Liver (tissue), 8 donors: ENCODE measurements at regions not wholly inside any gene's neighbourhood (a gene's known extent, or its start where the extent isn't known, plus 50 kb on each side); places are given as distances from the start of the nearest gene placed in this dataset.
A peak's percentile ranks its signal among the peaks of the same experiment; 100 is the strongest.

Experiments used
- DNase-seq: peaks from one replicate; pipeline ENCODE4 v3.0.0-alpha.2; 2017; ENCODE audit warnings: low spot score
- H3K27ac ChIP-seq, 2 donors: one replicate each; pipeline ENCODE4 v1.7.0; 2013; ENCODE audit warnings: inconsistent platforms in 2 of 2, low read length in 2 of 2, control low read depth in 1 of 2, low read depth in 1 of 2, mild to moderate bottlenecking in 1 of 2
- H3K27me3 ChIP-seq, 4 donors: one replicate each; pipeline versions ENCODE4 v1.6.1 to v1.7.0; 2013; ENCODE audit warnings: low read length in 3 of 4, inconsistent platforms in 1 of 4, mild to moderate bottlenecking in 1 of 4, moderate library complexity in 1 of 4; ENCODE audit not compliant: control insufficient read depth in 4 of 4, insufficient read depth in 4 of 4
- H3K36me3 ChIP-seq, 4 donors: one replicate each; pipeline versions ENCODE4 v1.6.1 to v1.7.0; 2013; ENCODE audit warnings: low read length in 3 of 4, mild to moderate bottlenecking in 3 of 4, low read depth in 1 of 4, moderate library complexity in 1 of 4; ENCODE audit not compliant: control insufficient read depth in 4 of 4, insufficient read depth in 3 of 4
- H3K4me1 ChIP-seq, 4 donors: one replicate each; pipeline versions ENCODE4 v1.6.1 to v1.7.0; 2013; ENCODE audit warnings: low read length in 3 of 4, mild to moderate bottlenecking in 3 of 4, moderate library complexity in 1 of 4; ENCODE audit not compliant: control insufficient read depth in 4 of 4, insufficient read depth in 4 of 4
- H3K4me3 ChIP-seq, 3 donors: one replicate each; pipeline versions ENCODE4 v1.6.1 to v1.7.0; 2013; ENCODE audit warnings: low read length in 3 of 3, control low read depth in 1 of 3, low read depth in 1 of 3, mild to moderate bottlenecking in 1 of 3
- H3K9ac ChIP-seq, 2 donors: one replicate each; pipeline ENCODE4 v1.7.0; 2013; ENCODE audit warnings: low read length in 2 of 2, mild to moderate bottlenecking in 2 of 2, moderate library complexity in 2 of 2, control low read depth in 1 of 2, low read depth in 1 of 2
- H3K9me3 ChIP-seq, 4 donors: one replicate each; pipeline versions ENCODE4 v1.6.1 to v1.7.0; 2013; ENCODE audit warnings: low read length in 3 of 4; ENCODE audit not compliant: control insufficient read depth in 4 of 4
- ATF3 ChIP-seq: IDR thresholded peaks from 2 replicates; pipeline ENCODE4 v1.6.1; 2016; ENCODE audit warnings: antibody characterized with exemption
- FOXA1 ChIP-seq: IDR thresholded peaks from 2 replicates; pipeline ENCODE4 v1.6.1; 2016; ENCODE audit warnings: antibody characterized with exemption
- HNF4A ChIP-seq, 2 donors: conservative IDR thresholded peaks; 2 replicates each; pipeline ENCODE4 v1.6.1; 2016; ENCODE audit warnings: antibody characterized with exemption in 2 of 2, mild to moderate bottlenecking in 2 of 2
- HNF4G ChIP-seq: IDR thresholded peaks from 2 replicates; pipeline ENCODE4 v1.6.1; 2016; ENCODE audit warnings: antibody characterized with exemption
- NR2F2 ChIP-seq: IDR thresholded peaks from 2 replicates; pipeline ENCODE4 v1.6.1; 2016; ENCODE audit warnings: antibody characterized with exemption
- RAD21 ChIP-seq, 2 donors: IDR thresholded peaks; 2 replicates each; pipeline ENCODE4 v1.6.1; 2016; ENCODE audit warnings: antibody characterized with exemption in 2 of 2, mild to moderate bottlenecking in 2 of 2
- REST ChIP-seq: IDR thresholded peaks from 2 replicates; pipeline ENCODE4 v1.6.1; 2016; ENCODE audit warnings: antibody characterized with exemption, mild to moderate bottlenecking
- RXRA ChIP-seq, 2 donors: IDR thresholded peaks; 2 replicates each; pipeline ENCODE4 v1.6.1; 2017 to 2018; ENCODE audit warnings: antibody characterized with exemption in 2 of 2, mild to moderate bottlenecking in 1 of 2
- SP1 ChIP-seq: IDR thresholded peaks from 2 replicates; pipeline ENCODE4 v1.6.1; 2018; ENCODE audit warnings: antibody characterized with exemption, mild to moderate bottlenecking
- TAF1 ChIP-seq: conservative IDR thresholded peaks from 2 replicates; pipeline ENCODE4 v1.6.1; 2016; ENCODE audit warnings: antibody characterized with exemption, mild to moderate bottlenecking
- YY1 ChIP-seq: IDR thresholded peaks from 2 replicates; pipeline ENCODE4 v1.6.1; 2016; ENCODE audit warnings: antibody characterized with exemption, mild to moderate bottlenecking
- ZBTB33 ChIP-seq: IDR thresholded peaks from 2 replicates; pipeline ENCODE4 v1.6.1; 2016; ENCODE audit warnings: antibody characterized with exemption
- WGBS: extraction: QIAGEN DNeasy Blood & Tissue Kit; methylation state at CpG from one replicate; pipeline ENCODE4 v1.1.7; 2013; 5-methylcytosine and 5-hydroxymethylcytosine counted together
- TF ChIP-seq, protein P1 (sequence below): fragments of 150-350 bp; IDR thresholded peaks from 2 replicates; pipeline ENCODE4 v1.5.1; 2017; ENCODE audit warnings: improper control_type of control experiment, low read depth, low read length; ENCODE audit not compliant: missing input control
- TF ChIP-seq, protein P2 (sequence below): IDR thresholded peaks from 2 replicates; pipeline ENCODE4 v1.6.1; 2016; ENCODE audit warnings: antibody characterized with exemption
- donor health status: healthy.
- donor health status: healthy.
- donor health status: healthy.
- donor health status: healthy.
- donor health status: healthy.

- H3K4me3 ChIP-seq, result no peak overlapping the region
Measured at GRCh38 chr7:128165927-128166420, 75.1 kb upstream of the LEP start.

DNA sequence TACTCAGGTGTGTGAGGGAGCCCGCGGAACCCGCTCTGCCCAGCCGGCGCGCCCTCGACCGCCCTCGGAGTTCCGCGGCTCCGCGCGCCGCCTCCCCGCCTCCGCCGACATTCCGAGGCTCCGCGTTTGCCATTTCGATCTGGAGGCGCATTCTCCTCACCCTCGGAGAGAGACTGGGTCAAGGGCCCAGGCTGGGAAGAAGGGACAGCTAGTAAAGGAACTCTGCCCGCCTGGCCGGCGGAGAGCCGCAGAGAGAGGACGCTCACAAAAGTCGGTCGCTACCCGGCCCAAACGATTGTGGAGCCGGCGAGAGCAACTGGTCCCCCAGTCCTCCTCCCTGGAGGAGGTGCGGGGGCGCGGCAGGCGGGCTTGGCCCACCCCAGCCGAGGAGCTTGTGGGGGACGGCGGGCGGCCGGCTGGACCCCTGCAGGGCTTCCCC is 74.5 kb upstream of the LEP start:
- Histone ChIP-seq H3K27me3 (peaks cover 8 to 18% (median 10%) of the 10 kb centered on the region in 4 donors), H3K4me1 (peaks cover 13 to 22% (median 17%) of the 10 kb centered on the region in 4 donors), H3K9ac (no peak overlapping the region), H3K4me3 (peak overlapping the region; percentile 5 to 47 (median 45)), H3K27ac (no peak overlapping the region), H3K36me3 (no peaks in the 10 kb centered on the region), H3K9me3 (no peaks in the 10 kb centered on the region)
- TF ChIP-seq NR2F2, result no peak
- no peak for TF ChIP-seq RAD21 (IDR thresholded peaks at IDR 0.05)
- TF ChIP-seq ZBTB33, result no peak
- TF ChIP-seq SP1, result no peak
- no peak for TF ChIP-seq REST
- no peak for TF ChIP-seq YY1
- TF ChIP-seq ATF3, result no peak
- no peak for TF ChIP-seq HNF4A (conservative IDR thresholded peaks at IDR 0.05)
- TF ChIP-seq, protein P1, sequence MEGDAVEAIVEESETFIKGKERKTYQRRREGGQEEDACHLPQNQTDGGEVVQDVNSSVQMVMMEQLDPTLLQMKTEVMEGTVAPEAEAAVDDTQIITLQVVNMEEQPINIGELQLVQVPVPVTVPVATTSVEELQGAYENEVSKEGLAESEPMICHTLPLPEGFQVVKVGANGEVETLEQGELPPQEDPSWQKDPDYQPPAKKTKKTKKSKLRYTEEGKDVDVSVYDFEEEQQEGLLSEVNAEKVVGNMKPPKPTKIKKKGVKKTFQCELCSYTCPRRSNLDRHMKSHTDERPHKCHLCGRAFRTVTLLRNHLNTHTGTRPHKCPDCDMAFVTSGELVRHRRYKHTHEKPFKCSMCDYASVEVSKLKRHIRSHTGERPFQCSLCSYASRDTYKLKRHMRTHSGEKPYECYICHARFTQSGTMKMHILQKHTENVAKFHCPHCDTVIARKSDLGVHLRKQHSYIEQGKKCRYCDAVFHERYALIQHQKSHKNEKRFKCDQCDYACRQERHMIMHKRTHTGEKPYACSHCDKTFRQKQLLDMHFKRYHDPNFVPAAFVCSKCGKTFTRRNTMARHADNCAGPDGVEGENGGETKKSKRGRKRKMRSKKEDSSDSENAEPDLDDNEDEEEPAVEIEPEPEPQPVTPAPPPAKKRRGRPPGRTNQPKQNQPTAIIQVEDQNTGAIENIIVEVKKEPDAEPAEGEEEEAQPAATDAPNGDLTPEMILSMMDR, result no peak
- TF ChIP-seq HNF4G, result no peak
- TF ChIP-seq, protein P2, sequence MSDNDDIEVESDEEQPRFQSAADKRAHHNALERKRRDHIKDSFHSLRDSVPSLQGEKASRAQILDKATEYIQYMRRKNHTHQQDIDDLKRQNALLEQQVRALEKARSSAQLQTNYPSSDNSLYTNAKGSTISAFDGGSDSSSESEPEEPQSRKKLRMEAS, result no peak
- no peak for TF ChIP-seq RXRA (IDR thresholded peaks at IDR 0.05)
- no peak for DNase-seq
- WGBS, result 2% methylated on average over 44 of the region's 44 CpGs

More at GRCh38 chr7:128165927-128166420, 75.1 kb upstream of the LEP start:
- no peaks in the 10 kb centered on the region for H3K36me3 ChIP-seq
- H3K4me1 ChIP-seq, result peaks cover 13 to 22% (median 17%) of the 10 kb centered on the region in 4 donors
- TF ChIP-seq FOXA1 (no peak), TAF1 (no peak), ATF3 (no peak)
- no peak overlapping the region for H3K9ac ChIP-seq
- no peak for DNase-seq
- H3K27ac ChIP-seq, result no peak overlapping the region
- 19% methylated on average over 14 of the region's 14 CpGs for WGBS
- H3K9me3 ChIP-seq, result no peaks in the 10 kb centered on the region
- peaks cover 8 to 18% (median 10%) of the 10 kb centered on the region in 4 donors for H3K27me3 ChIP-seq
